ACC112 (cell line): ENCODE measurements at regions not wholly inside any gene's neighbourhood (a gene's known extent, or its start where the extent isn't known, plus 50 kb on each side); places are given as distances from the start of the nearest gene placed in this dataset.

Source experiments
- H2AFZ ChIP-seq: fragments of 200-600 bp; sonication (generic); one replicate; pipeline ENCODE4 v1.6.0; 2017; ENCODE audit warnings: antibody characterized with exemption, low read length; ENCODE audit not compliant: unreplicated experiment
- H3K27ac ChIP-seq: fragments of 200-600 bp; sonication (generic); 2 replicates; pipeline ENCODE4 v1.5.1; 2014; ENCODE audit warnings: low read depth, mild to moderate bottlenecking, antibody characterized with exemption, low read length, moderate library complexity
- H3K27me3 ChIP-seq: fragments of 200-600 bp; sonication (generic); 2 replicates; pipeline ENCODE4 v1.6.1; 2014; ENCODE audit warnings: mild to moderate bottlenecking, antibody characterized with exemption, low read length, moderate library complexity, mixed read lengths; ENCODE audit not compliant: insufficient read depth
- H3K36me3 ChIP-seq: fragments of 200-600 bp; sonication (generic); 2 replicates; pipeline ENCODE4 v1.6.1; 2016; ENCODE audit warnings: mild to moderate bottlenecking, antibody characterized with exemption, low read length, moderate library complexity, mixed read lengths; ENCODE audit not compliant: insufficient read depth
- H3K4me1 ChIP-seq: fragments of 200-600 bp; sonication (generic); one replicate; pipeline ENCODE4 v1.6.1; 2016; ENCODE audit warnings: low read length, mixed read lengths; ENCODE audit not compliant: insufficient read depth, unreplicated experiment, control insufficient read depth
- H3K4me3 ChIP-seq: fragments of 200-600 bp; sonication (generic); 2 replicates; pipeline ENCODE4 v1.5.1; 2014; ENCODE audit warnings: mild to moderate bottlenecking, low read depth, low read length
- H3K79me2 ChIP-seq: fragments of 200-600 bp; sonication (generic); one replicate; pipeline ENCODE4 v1.6.0; 2016; ENCODE audit warnings: low read length; ENCODE audit not compliant: control insufficient read depth, unreplicated experiment, insufficient read depth

- Histone ChIP-seq H3K4me3 (no peak overlapping the region), H3K36me3 (no peaks in the 10 kb centered on the region), H3K79me2 (no peaks in the 10 kb centered on the region), H3K27ac (no peak overlapping the region), H2AFZ (no peak overlapping the region), H3K4me1 (no peaks in the 10 kb centered on the region), H3K27me3 (no peaks in the 10 kb centered on the region)
Measured at GRCh38 chr6:91317984-91318383, 731.1 kb upstream of the MAP3K7 start.

GRCh38 chr6:91317247-91317835 lies 730.5 kb upstream of the MAP3K7 start:
- H2AFZ ChIP-seq = no peak overlapping the region
- H3K4me1 ChIP-seq = no peaks in the 10 kb centered on the region
- H3K27ac ChIP-seq = no peak overlapping the region
- H3K27me3 ChIP-seq = no peaks in the 10 kb centered on the region
- no peak overlapping the region for H3K4me3 ChIP-seq
- H3K36me3 ChIP-seq = no peaks in the 10 kb centered on the region
- no peaks in the 10 kb centered on the region for H3K79me2 ChIP-seq

GRCh38 chr6:91310178-91310577 lies 723.3 kb upstream of the MAP3K7 start:
- Histone ChIP-seq H3K79me2 (no peaks in the 10 kb centered on the region), H3K36me3 (no peaks in the 10 kb centered on the region), H3K27ac (no peak overlapping the region), H2AFZ (no peak overlapping the region), H3K4me3 (no peak overlapping the region), H3K27me3 (no peaks in the 10 kb centered on the region), H3K4me1 (no peaks in the 10 kb centered on the region)

- Histone ChIP-seq H3K4me3 (no peak overlapping the region), H3K27ac (no peak overlapping the region), H3K27me3 (no peaks in the 10 kb centered on the region), H3K79me2 (no peaks in the 10 kb centered on the region), H2AFZ (no peak overlapping the region), H3K4me1 (no peaks in the 10 kb centered on the region), H3K36me3 (no peaks in the 10 kb centered on the region)
Measured at GRCh38 chr6:91305755-91306154, 718.9 kb upstream of the MAP3K7 start.

GRCh38 chr6:91304521-91304920 lies 717.6 kb upstream of the MAP3K7 start:
- Histone ChIP-seq H3K4me3 (no peak overlapping the region), H3K27ac (no peak overlapping the region), H3K4me1 (no peaks in the 10 kb centered on the region), H3K79me2 (no peaks in the 10 kb centered on the region), H3K27me3 (no peaks in the 10 kb centered on the region), H3K36me3 (no peaks in the 10 kb centered on the region), H2AFZ (no peak overlapping the region)

- Histone ChIP-seq H3K27me3 (no peaks in the 10 kb centered on the region), H3K36me3 (no peaks in the 10 kb centered on the region)
Measured at GRCh38 chr6:91303326-91303725, 716.5 kb upstream of the MAP3K7 start.

GRCh38 chr6:91299544-91300491 lies 712.9 kb upstream of the MAP3K7 start:
- Histone ChIP-seq H2AFZ (no peak overlapping the region), H3K4me3 (no peak overlapping the region), H3K27ac (no peak overlapping the region), H3K79me2 (no peaks in the 10 kb centered on the region), H3K36me3 (no peaks in the 10 kb centered on the region), H3K27me3 (no peaks in the 10 kb centered on the region), H3K4me1 (no peaks in the 10 kb centered on the region)

More at GRCh38 chr6:91303326-91303725, 716.5 kb upstream of the MAP3K7 start:
- Histone ChIP-seq H2AFZ (no peak overlapping the region), H3K4me1 (no peaks in the 10 kb centered on the region), H3K27ac (no peak overlapping the region), H3K79me2 (no peaks in the 10 kb centered on the region), H3K4me3 (no peak overlapping the region)

GRCh38 chr6:91298543-91299145 lies 711.8 kb upstream of the MAP3K7 start:
- H3K36me3 ChIP-seq = no peaks in the 10 kb centered on the region
- no peak overlapping the region for H3K4me3 ChIP-seq
- H3K27me3 ChIP-seq = no peaks in the 10 kb centered on the region
- H3K79me2 ChIP-seq = no peaks in the 10 kb centered on the region
- H3K27ac ChIP-seq = no peak overlapping the region
- H3K4me1 ChIP-seq = no peaks in the 10 kb centered on the region
- no peak overlapping the region for H2AFZ ChIP-seq

GRCh38 chr6:91293395-91293794 lies 706.5 kb upstream of the MAP3K7 start:
- Histone ChIP-seq H3K27me3 (no peaks in the 10 kb centered on the region), H2AFZ (no peak overlapping the region), H3K36me3 (no peaks in the 10 kb centered on the region), H3K4me1 (no peaks in the 10 kb centered on the region), H3K79me2 (no peaks in the 10 kb centered on the region), H3K27ac (no peak overlapping the region), H3K4me3 (no peak overlapping the region)

GRCh38 chr6:91291071-91291470 lies 704.2 kb upstream of the MAP3K7 start:
- Histone ChIP-seq H3K79me2 (no peaks in the 10 kb centered on the region), H3K4me1 (no peaks in the 10 kb centered on the region), H3K4me3 (no peak overlapping the region), H3K36me3 (no peaks in the 10 kb centered on the region), H3K27ac (no peak overlapping the region), H2AFZ (no peak overlapping the region), H3K27me3 (no peaks in the 10 kb centered on the region)
